ENCODE measurements at regions not wholly inside any gene's neighbourhood (a gene's known extent, or its start where the extent isn't known, plus 50 kb on each side); places are given as distances from the start of the nearest gene placed in this dataset.

- H3K9me3 ChIP-seq (ENCODE audit: control insufficient read depth, insufficient read depth, low read length): no peaks in the 10 kb centered on the region
- H3K4me1 ChIP-seq (ENCODE audit: control insufficient read depth, insufficient read depth, low read length): no peaks in the 10 kb centered on the region
- no peak overlapping the region for H2BK5ac ChIP-seq (ENCODE audit: low read depth, low read length, poor library complexity, severe bottlenecking)
- H3K79me1 ChIP-seq (ENCODE audit: low read depth in 1 of 2, low read length in 2 of 2): no peaks in the 10 kb centered on the region
- no peak overlapping the region for H2BK20ac ChIP-seq (ENCODE audit: low read depth, low read length)
- no peak overlapping the region for H4K8ac ChIP-seq (ENCODE audit: low read depth in 2 of 2, low read length in 2 of 2)
- no peak overlapping the region for H2AK9ac ChIP-seq (replicated peaks; ENCODE audit: low read depth, low read length, poor library complexity)
- no peak overlapping the region for H2AK5ac ChIP-seq (ENCODE audit: low read depth, low read length)
- H3K4me2 ChIP-seq (ENCODE audit: low read depth, low read length): no peak overlapping the region
- in situ Hi-C loops (cut with MboI; ENCODE audit: low sequenced_read_pairs) (no loop called here), intact Hi-C loops (cut with micrococcal nuclease) (no loop called here), dilution Hi-C loops (cut with HindIII; ENCODE audit: low sequenced_read_pairs, unreplicated experiment) (no loop called here)
- no peak for DNase-seq
- no peak for ATAC-seq (ENCODE audit: low read depth)
- no CpG with 5 or more reads among the region's 1 CpG for WGBS, 2 experiments (ENCODE audit: extremely low coverage in 2 of 2, insufficient read length in 1 of 2)
- no peak overlapping the region for H4K5ac ChIP-seq (ENCODE audit: low read depth, low read length)
- POLR2A ChIA-PET (ENCODE audit: unreplicated experiment): no interaction called here
- no peak overlapping the region for H3K4ac ChIP-seq (ENCODE audit: low read depth, low read length)
- no peak overlapping the region for H3K14ac ChIP-seq (replicated peaks; ENCODE audit: low read depth, low read length)
- H3K36me3 ChIP-seq (ENCODE audit: control insufficient read depth, insufficient read depth, low read length): no peaks in the 10 kb centered on the region
- H3K27ac ChIP-seq (ENCODE audit: insufficient read depth, low read length): no peak overlapping the region
- no peak overlapping the region for H3K56ac ChIP-seq (ENCODE audit: extremely low read depth, insufficient read depth, low read length)
- CTCF ChIA-PET: no interaction called here
- H3K9ac ChIP-seq (ENCODE audit: low read depth, low read length): no peak overlapping the region
- no peak overlapping the region for H4K91ac ChIP-seq (ENCODE audit: insufficient read depth, low read depth, low read length)
- H3K27me3 ChIP-seq (ENCODE audit: control insufficient read depth, insufficient read depth, low read length): no peaks in the 10 kb centered on the region
- H2AFZ ChIP-seq (replicated peaks; ENCODE audit: low read length, poor library complexity): no peak overlapping the region
- peak; percentile 56 for TF ChIP-seq MAFK (IDR thresholded peaks at IDR 0.05; ENCODE audit: low read depth, low read length)
- no peak for TF ChIP-seq NFE2L2 (IDR thresholded peaks at IDR 0.05; ENCODE audit: low read depth, low read length)
- no peak overlapping the region for H2BK15ac ChIP-seq (ENCODE audit: low read depth, low read length)
- BruUV-seq (replicated peaks): no TSS peak
- no peak overlapping the region for H2BK120ac ChIP-seq (ENCODE audit: low read depth, low read length)
- H3K18ac ChIP-seq (ENCODE audit: low read depth, low read length): no peak overlapping the region
- H3K9me1 ChIP-seq (ENCODE audit: insufficient read depth, low read length): no peaks in the 10 kb centered on the region
- no peak overlapping the region for H3K23ac ChIP-seq (ENCODE audit: low read depth, low read length)
- H4K20me1 ChIP-seq (ENCODE audit: insufficient read depth, low read length): no peaks in the 10 kb centered on the region
- H3K4me3 ChIP-seq (ENCODE audit: insufficient read depth, low read depth, low read length): no peak overlapping the region
Observed at GRCh38 chr6:126842769-126843168, 275.7 kb upstream of the RSPO3 start.
